H1 (cell line): ENCODE measurements at regions not wholly inside any gene's neighbourhood (a gene's known extent, or its start where the extent isn't known, plus 50 kb on each side); places are given as distances from the start of the nearest gene placed in this dataset.

Experiments
- CHD2 ChIP-seq: IDR thresholded peaks from 2 replicates; pipeline ENCODE4 v1.6.1; 2012; ENCODE audit warnings: low read length, improper control_type of control experiment
- CTCF ChIP-seq, 3 experiments: IDR thresholded peaks; 1 replicate in 2 of 3; 2 replicates in 1 of 3; pipeline versions ENCODE4 v1.5.1 to v1.6.1; 2011; ENCODE audit warnings: low read length in 3 of 3, mild to moderate bottlenecking in 3 of 3, inconsistent platforms in 2 of 3, low read depth in 1 of 3, moderate library complexity in 1 of 3; ENCODE audit not compliant: insufficient read depth in 1 of 3; ENCODE audit errors: control extremely low read depth in 1 of 3
- EP300 ChIP-seq, 2 experiments: IDR thresholded peaks; 1 replicate in 1 of 2; 2 replicates in 1 of 2; pipeline ENCODE4 v1.6.1; 2011 to 2012; ENCODE audit warnings: low read depth in 2 of 2, low read length in 2 of 2, mild to moderate bottlenecking in 2 of 2, borderline replicate concordance in 1 of 2, inconsistent platforms in 1 of 2, moderate library complexity in 1 of 2
- EZH2 ChIP-seq: fragments of 200-600 bp; sonication (generic); IDR thresholded peaks from 2 replicates; pipeline ENCODE4 v1.7.1; 2012; ENCODE audit warnings: low read depth, mild to moderate bottlenecking, moderate library complexity, low read length, inconsistent platforms; ENCODE audit not compliant: severe bottlenecking
- HDAC6 ChIP-seq: IDR thresholded peaks from one replicate; pipeline ENCODE4 v1.7.1; 2012; ENCODE audit warnings: low read depth, mild to moderate bottlenecking, inconsistent platforms, low read length, moderate library complexity
- NANOG ChIP-seq: IDR thresholded peaks from 2 replicates; pipeline ENCODE4 v1.6.1; 2011; ENCODE audit warnings: low read length, low read depth, mild to moderate bottlenecking, inconsistent platforms; ENCODE audit not compliant: insufficient read depth, poor library complexity, severe bottlenecking
- POLR2A ChIP-seq, 2 experiments: IDR thresholded peaks; 1 replicate in 1 of 2; 2 replicates in 1 of 2; pipeline ENCODE4 v1.6.1; 2011; ENCODE audit warnings: low read depth in 2 of 2, low read length in 2 of 2, mild to moderate bottlenecking in 2 of 2; ENCODE audit errors: control extremely low read depth in 1 of 2
- POLR2AphosphoS5 ChIP-seq: IDR thresholded peaks from 2 replicates; pipeline ENCODE4 v1.6.1; 2011; ENCODE audit warnings: low read depth, low read length
- RFX5 ChIP-seq: IDR thresholded peaks from 2 replicates; pipeline ENCODE4 v1.6.1; 2011; ENCODE audit warnings: low read depth, low read length, improper control_type of control experiment, borderline replicate concordance
- RXRA ChIP-seq: IDR thresholded peaks from 2 replicates; pipeline ENCODE4 v1.6.1; 2011; ENCODE audit warnings: low read depth, mild to moderate bottlenecking, low read length, moderate library complexity; ENCODE audit not compliant: insufficient read depth
- SUZ12 ChIP-seq: fragments of 200-600 bp; sonication (generic); IDR thresholded peaks from 2 replicates; pipeline ENCODE4 v1.6.1; 2012; ENCODE audit warnings: mild to moderate bottlenecking, inconsistent platforms, low read length, moderate library complexity, mixed read lengths
- TCF12 ChIP-seq: IDR thresholded peaks from 2 replicates; pipeline ENCODE4 v1.6.1; 2011; ENCODE audit warnings: low read depth, mild to moderate bottlenecking, low read length

- TF ChIP-seq EZH2 (no peak), CHD2 (no peak), CTCF (IDR thresholded peaks at IDR 0.05; ENCODE audit: control extremely low read depth in 1 of 3, insufficient read depth in 1 of 3, low read depth in 1 of 3, low read length in 3 of 3) (no peak), EP300 (IDR thresholded peaks at IDR 0.05; ENCODE audit: borderline replicate concordance in 1 of 2, low read depth in 2 of 2, low read length in 2 of 2) (no peak), RFX5 (no peak), TCF12 (no peak), SUZ12 (no peak), POLR2AphosphoS5 (no peak), NANOG (no peak), POLR2A (IDR thresholded peaks at IDR 0.05; ENCODE audit: control extremely low read depth in 1 of 2, low read depth in 2 of 2, low read length in 2 of 2) (no peak), HDAC6 (no peak), RXRA (no peak)
Measured at GRCh38 chr12:89907659-89908058, 199.0 kb upstream of the ATP2B1 start.
